ENCODE measurements at regions not wholly inside any gene's neighbourhood (a gene's known extent, or its start where the extent isn't known, plus 50 kb on each side); places are given as distances from the start of the nearest gene placed in this dataset.

- no peak for DNase-seq (ENCODE audit: low read depth)
Measured at GRCh38 chr3:16114429-16114828, 60.1 kb upstream of the GALNT15 start.

GRCh38 chr3:16114930-16115329 is 59.5 kb upstream of the GALNT15 start:
- no peak for DNase-seq (ENCODE audit: low read depth)

GRCh38 chr3:16118396-16118795 is 56.1 kb upstream of the GALNT15 start:
- no peak for DNase-seq (ENCODE audit: low read depth)

DNA sequence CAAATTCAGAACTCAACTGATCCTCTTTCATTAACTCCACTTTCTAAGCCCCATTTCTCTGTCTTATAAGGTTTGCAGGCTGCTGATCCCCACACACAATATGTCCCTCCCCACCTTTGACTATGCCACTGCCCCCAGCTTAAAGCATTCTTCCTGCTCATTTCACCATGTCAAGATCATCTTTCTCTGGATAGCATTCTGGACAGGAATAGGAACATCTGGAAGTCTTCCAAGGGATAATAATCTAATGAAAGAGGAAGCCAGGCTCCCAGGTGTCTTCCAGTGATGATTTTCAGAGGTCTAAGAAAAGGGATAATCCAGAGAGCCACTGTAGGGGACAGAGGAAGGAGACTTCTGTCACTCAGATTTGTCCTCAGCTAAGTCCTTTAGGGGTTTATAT is 54.6 kb upstream of the GALNT15 start:
- DNase-seq (ENCODE audit: low read depth), result no peak

GRCh38 chr3:16121391-16121790 is 53.1 kb upstream of the GALNT15 start:
- no peak for DNase-seq (ENCODE audit: low read depth)

GRCh38 chr3:16122155-16122554 is 52.3 kb upstream of the GALNT15 start:
- no peak for DNase-seq (ENCODE audit: low read depth)

GRCh38 chr3:16122661-16123060 is 51.8 kb upstream of the GALNT15 start:
- DNase-seq (ENCODE audit: low read depth), result no peak

DNA sequence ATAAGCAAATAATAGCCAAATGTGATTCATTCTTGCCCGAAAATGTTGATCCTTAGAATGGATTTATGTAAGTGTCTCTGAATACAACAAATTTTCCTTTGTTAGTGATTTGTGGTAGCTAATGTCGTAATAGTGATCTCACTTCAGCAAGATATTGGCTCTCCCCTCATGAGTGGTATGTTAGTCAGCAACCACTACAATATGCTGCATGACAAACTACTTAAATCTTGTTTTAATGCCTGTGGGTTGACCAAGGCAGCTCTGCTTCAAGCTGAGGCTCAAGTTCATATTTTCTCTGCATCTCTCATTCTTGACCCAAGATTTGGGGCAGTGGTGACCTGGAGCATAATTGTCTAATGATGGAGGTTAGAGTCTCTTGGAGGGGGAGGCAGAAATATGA is 49.8 kb upstream of the GALNT15 start:
- no peak for DNase-seq (ENCODE audit: low read depth)

Data from stimulated activated CD4-positive, alpha-beta T cell treated with anti-CD3 and anti-CD28 coated beads, Interleukin-2, amount 100 ng/mL, for 4 hours (primary cell).